GM21423 (cell line): ENCODE measurements at regions not wholly inside any gene's neighbourhood (a gene's known extent, or its start where the extent isn't known, plus 50 kb on each side); places are given as distances from the start of the nearest gene placed in this dataset.

Experiments
- ATAC-seq: cut with Tn5 transposase; IDR thresholded peaks from one replicate; pipeline ENCODE4 v1.9.1; 2021; ENCODE audit warnings: mild to moderate bottlenecking, moderate library complexity; ENCODE audit not compliant: unreplicated experiment

GRCh38 chr18:25727281-25727985, 363.0 kb downstream of the SS18 start:
- ATAC-seq: no peak

DNA sequence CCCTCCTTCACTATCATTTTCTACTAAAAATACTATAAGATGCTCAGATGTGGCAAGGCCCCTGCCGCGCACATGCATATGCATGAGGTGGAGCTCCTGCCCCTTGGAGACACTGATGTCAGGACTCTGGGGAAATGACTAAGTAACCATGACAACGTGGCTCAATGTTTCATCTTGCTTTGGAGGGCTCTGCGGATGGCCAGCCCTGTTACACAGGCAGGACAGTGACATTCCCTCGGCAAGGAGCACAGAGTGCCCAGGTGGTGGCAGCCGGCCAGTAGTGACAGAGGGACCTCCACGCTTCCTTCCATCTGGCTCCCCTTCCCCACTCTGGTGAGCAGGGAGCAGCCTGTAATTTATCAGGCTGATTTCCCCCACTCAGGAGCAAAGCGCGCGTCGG, 364.1 kb downstream of the SS18 start:
- ATAC-seq: no peak

- ATAC-seq: no peak
Observed at GRCh38 chr18:25725501-25725900, 364.9 kb downstream of the SS18 start.

DNA sequence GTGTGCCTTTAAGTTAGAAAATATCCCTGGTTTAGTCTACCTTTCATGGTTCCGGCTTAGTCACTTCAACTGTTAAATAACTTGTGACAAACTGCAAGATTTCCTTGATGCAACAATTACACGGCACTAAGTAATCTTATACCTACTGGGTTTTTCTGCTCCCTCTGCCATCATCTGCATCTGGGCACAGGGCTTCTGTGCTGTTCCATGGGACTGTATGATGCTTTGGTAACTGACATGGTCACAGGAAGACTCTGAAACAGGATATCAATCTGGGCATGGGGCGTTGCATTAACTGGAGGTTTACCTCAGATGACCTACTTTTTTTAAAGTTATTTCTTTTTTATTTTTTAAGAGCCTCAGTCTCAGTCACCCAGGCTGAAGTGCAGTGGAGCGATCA, 365.4 kb downstream of the SS18 start:
- ATAC-seq: no peak

DNA sequence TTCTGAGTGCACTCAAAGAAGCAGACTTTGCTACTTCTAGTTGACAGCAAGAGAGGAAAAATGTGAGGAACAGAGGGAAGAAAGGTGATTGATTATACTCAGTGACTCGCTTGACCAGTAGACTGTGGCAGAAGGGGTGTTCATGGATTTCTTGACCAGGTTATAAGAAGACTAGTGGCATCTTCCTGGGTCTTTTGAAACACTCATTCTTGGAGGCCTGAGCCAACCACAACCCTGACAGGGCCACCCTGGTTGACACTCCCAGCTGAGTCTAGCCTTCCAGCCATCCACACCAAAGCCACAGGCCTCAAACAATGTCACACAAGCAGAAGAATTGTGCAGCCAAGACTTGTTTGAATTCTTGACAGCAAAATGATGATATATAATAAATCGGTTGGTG, 366.3 kb downstream of the SS18 start:
- ATAC-seq: no peak

DNA sequence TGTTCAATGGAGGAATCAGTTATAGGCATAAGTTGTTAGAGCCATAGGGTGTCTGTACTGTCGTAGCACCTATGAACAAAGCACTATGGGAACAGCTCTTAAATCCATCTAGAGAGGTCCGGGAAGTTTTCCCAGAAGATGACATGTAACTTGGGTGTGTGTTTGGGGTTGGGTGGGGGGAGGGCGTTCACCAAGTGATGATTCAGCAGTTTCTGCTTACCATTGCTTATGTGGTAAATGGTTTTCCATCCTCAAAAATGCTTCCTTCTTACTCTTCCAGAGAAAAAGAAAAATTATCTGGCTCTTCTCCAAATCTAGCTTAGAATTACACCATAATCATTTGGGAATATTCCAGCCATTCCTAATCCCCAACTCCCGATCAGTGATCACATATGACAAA, 361.1 kb upstream of the ZNF521 start:
- ATAC-seq: no peak

DNA sequence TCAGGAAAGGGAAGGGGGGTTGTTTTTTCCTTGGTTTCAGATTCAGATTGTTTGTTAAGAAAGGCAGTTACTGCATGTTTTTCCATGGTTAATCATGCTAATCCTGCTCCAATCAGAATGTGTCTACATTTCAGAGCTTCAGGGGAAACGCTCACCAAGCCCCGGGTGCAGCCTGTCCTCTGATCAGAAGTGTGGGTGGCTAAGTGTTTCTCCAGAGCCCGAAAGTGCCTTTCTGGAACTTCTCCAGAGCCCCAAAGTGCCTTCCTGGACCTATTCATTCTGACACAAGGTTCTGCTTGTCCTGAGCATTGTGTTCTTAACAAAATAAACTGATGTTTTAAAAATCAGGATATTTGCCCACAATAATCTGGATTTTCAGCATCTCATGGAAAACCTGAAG, 359.0 kb upstream of the ZNF521 start:
- ATAC-seq: no peak

DNA sequence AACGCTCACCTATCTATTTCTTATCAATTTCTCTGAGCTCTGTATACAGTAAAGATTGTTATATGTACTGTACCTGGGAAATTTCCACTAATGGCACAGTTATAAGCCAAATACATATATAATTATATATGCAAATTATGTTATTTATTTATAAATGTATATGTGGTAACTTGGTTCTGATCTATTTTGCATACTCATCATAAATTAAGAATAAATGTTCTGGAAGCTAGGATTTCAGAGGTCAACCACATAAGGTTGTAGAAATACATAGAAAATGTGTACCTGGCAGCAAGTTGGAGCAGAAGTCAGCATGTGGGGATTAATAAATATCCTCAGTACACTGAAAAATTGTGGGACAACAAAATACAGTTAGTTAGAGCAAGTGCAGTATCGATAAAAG, 353.7 kb upstream of the ZNF521 start:
- no peak for ATAC-seq

DNA sequence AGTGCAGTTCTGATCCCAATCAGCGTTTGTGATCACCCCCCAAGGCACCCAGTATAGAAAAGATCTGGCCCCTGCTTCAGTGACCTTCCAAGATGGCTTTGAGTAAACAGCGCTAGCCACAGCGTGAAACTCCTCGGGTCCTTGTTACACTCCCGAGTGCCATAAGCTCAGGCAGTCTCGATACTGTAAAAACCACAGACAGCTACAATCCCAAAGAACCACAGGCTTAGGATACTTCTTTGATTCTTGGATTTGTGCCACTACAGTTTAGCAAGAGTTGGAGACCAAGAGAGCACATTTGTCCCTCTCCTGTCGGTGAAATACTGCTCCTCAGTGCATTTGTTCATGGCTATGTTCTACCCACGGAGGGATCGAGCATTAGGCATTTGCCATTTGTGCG, 352.5 kb upstream of the ZNF521 start:
- no peak for ATAC-seq

DNA sequence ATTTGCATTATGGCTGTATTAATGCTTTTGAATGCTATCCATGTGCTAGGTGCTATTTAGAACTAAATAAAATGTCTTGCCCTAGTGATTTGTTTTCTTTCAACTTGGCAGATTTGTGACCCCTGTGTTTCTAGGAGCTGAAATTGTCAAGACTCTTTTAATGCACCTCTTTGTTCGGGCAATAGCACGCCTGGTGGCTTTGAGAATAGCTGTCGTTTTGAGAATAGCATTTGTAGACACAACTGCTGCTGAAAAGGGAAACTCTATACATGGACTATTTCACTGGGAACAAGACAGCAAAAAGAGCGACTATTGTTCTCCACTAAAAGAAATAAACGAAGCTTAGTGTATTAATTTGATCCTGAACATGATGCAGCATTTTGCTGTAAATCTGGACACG, 352.1 kb upstream of the ZNF521 start:
- ATAC-seq: no peak

GRCh38 chr18:25701821-25702220, 349.9 kb upstream of the ZNF521 start:
- no peak for ATAC-seq

- no peak for ATAC-seq
Observed at GRCh38 chr18:25686960-25687500, 335.1 kb upstream of the ZNF521 start.

DNA sequence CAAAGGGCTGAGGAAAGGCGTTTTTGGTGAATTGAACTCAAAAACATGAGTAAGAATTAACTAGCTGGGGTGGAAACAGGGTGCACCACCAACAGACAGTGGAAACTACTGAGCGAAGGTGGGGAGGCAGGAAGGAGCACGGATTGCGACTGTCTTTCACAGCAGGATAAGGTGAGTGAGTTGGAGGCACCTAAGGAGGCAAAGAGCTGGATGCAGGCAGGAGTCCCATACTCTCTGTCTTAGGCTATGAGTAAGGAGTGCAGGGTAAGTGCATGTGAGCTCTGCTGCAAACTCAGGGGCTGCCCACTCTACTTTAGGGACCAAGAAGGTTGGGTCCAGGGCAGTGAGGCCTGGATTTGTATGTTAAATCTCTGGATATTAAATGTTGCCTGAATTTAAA, 333.1 kb upstream of the ZNF521 start:
- ATAC-seq: no peak

GRCh38 chr18:25679491-25679890, 327.5 kb upstream of the ZNF521 start:
- no peak for ATAC-seq

DNA sequence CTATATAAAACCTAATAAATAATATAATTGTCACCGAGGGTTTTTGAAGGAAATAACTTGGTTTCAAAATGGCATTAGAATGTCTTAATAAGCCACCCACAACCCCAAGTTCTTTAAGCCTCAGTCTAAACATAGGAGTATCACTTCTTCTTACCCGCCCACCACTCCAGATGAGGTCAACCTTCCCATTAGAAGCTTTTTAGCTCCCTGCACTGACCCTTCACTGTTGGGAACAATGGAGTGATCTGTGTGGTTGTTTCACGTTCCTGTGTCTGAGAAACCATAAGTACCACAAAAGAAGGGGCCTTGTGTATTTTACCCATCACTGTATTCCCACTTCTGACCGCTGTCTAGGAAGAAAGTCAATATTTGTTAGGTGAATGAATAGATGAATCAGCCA, 326.3 kb upstream of the ZNF521 start:
- no peak for ATAC-seq

DNA sequence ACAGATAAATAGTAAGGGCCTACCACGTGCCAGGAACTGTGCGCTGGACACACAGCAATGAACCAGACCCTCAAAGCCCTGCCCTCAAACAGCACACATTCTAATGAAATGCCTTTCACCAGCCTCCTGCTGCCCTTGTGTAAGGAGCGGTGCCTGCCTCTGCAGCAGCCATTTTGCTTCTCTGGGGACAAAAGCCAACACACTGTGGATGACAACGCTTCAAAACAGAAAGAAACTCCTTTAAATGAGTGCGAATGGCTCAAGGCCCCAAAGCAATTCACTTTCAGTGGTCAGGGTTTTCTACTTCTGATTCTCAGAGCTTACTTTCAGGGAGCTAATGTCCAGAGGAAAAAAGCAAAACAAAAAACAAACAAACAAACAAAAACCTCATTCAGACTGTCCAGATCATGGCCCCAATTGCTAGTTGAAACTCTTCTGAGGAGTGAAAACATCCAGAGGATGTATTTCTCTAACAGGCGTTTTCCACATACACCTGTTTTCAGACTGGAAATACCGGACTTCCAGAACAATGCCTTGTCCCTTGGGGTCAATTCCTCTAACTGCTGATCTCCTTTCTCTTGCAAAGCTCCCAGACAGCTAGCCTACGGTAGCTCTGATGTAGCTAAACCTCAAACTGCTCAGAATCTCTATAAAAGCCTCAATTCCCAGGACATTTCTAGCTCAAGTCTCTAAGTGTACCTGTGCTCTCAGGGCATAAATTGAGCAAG, 323.3 kb upstream of the ZNF521 start:
- no peak for ATAC-seq

- no peak for ATAC-seq
Observed at GRCh38 chr18:25674183-25674582, 322.2 kb upstream of the ZNF521 start.

DNA sequence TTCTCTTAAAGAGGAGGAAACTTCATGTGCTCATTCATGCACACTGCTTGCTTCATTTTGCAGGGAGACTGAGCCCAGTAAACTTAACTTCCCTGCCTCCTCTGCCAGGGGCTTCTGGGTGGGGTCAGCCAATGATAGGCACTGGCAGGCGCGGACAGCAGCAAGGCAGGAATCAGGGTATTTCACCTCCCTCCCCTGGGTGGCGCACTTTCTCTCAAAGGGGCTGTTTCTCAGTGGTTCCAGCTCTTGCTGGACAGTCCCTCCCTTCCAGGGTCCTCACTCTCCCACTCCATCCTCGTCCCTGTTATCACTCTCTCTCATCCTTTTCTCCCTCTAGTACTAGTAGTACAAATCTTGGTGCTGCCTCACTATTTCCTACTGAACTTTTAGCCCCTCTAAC, 320.5 kb upstream of the ZNF521 start:
- no peak for ATAC-seq

- no peak for ATAC-seq
Observed at GRCh38 chr18:25669741-25670140, 317.8 kb upstream of the ZNF521 start.

- ATAC-seq: no peak
Observed at GRCh38 chr18:25662272-25662671, 310.3 kb upstream of the ZNF521 start.

DNA sequence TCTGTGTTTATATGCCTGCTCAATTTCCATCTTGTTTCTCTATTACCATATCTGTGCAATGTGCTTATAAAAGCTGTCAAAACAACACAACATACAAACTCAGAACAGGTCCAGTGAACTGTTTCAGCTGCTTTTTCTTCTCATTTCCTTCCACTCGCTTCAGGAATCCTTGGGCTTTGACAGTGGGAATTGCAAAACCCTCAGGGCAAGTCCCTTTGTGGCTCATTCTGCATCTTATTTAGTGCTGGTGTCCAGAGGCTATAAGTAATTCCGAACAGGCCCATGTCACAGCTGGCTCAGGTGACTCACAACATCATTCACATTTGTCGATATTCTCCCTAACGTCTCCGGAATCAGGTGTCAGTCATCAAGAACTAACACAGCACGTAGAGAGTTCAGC, 309.9 kb upstream of the ZNF521 start:
- no peak for ATAC-seq

DNA sequence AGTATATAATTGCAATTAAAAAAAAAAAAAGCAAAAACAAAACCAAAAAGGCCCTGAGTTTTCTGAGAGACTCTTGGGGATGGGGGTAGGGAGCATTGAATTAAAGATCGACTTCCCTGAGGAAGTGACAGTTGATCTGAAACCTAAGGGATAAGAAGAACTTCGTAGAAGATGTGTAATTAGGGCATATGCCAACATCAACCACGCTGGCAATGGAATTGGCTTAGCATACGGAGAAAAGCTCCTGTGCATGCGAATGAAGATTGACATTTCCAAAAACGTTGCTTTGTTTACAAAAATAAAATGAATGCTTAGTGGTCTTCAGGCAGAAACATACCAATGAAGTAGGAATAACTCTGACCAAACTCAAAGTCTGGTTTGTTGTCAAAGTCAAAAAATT, 307.6 kb upstream of the ZNF521 start:
- ATAC-seq: no peak
